Keratinocyte (primary cell): ENCODE measurements at regions not wholly inside any gene's neighbourhood (a gene's known extent, or its start where the extent isn't known, plus 50 kb on each side); places are given as distances from the start of the nearest gene placed in this dataset.

ENCODE experiments used
- DNase-seq: peaks from one replicate; pipeline ENCODE4 v3.0.0-alpha.2; 2011; ENCODE audit warnings: low read depth, missing footprints, low spot score
- FAIRE-seq: peaks from 2 replicates; lab custom pipeline; 2011; peaks lifted over from hg19 to GRCh38; lab: Jason Lieb, UNC
- H2AFZ ChIP-seq: 2 replicates; pipeline ENCODE4 v1.6.0; 2012; ENCODE audit warnings: low read length, control low read depth, inconsistent platforms; ENCODE audit not compliant: control insufficient read depth
- H3K27ac ChIP-seq: 2 replicates; pipeline ENCODE4 v1.5.1; 2011; ENCODE audit warnings: low read length; ENCODE audit not compliant: control insufficient read depth, insufficient read depth
- H3K27me3 ChIP-seq: 3 replicates; pipeline ENCODE4 v1.6.0; 2011; ENCODE audit warnings: low read length; ENCODE audit not compliant: control insufficient read depth, insufficient read depth; ENCODE audit errors: extremely low read depth
- H3K36me3 ChIP-seq, 2 experiments: 2 replicates in 1 of 2; 3 replicates in 1 of 2; pipeline ENCODE4 v1.5.1; 2011; ENCODE audit warnings: low read length in 2 of 2, mild to moderate bottlenecking in 1 of 2; ENCODE audit not compliant: control insufficient read depth in 2 of 2, insufficient read depth in 2 of 2; ENCODE audit errors: extremely low read depth in 1 of 2
- H3K4me1 ChIP-seq: 3 replicates; pipeline ENCODE4 v1.5.1; 2011; ENCODE audit warnings: low read length; ENCODE audit not compliant: control insufficient read depth, insufficient read depth; ENCODE audit errors: extremely low read depth
- H3K4me2 ChIP-seq: 3 replicates; pipeline ENCODE4 v1.6.0; 2011; ENCODE audit warnings: low read depth, low read length; ENCODE audit not compliant: control insufficient read depth, insufficient read depth; ENCODE audit errors: extremely low read depth
- H3K4me3 ChIP-seq, 3 experiments: fragments of 200-600 bp in 1 of 3; sonication (generic) in 1 of 3; 2 replicates in 2 of 3; 3 replicates in 1 of 3; pipeline ENCODE4 v1.5.1; 2011 to 2016; ENCODE audit warnings: low read length in 3 of 3, mild to moderate bottlenecking in 3 of 3, control low read depth in 2 of 3, inconsistent platforms in 1 of 3, low read depth in 1 of 3, mixed read lengths in 1 of 3, mixed run types in 1 of 3, moderate library complexity in 1 of 3; ENCODE audit not compliant: control insufficient read depth in 2 of 3, insufficient read depth in 2 of 3; ENCODE audit errors: extremely low read depth in 1 of 3
- H3K79me2 ChIP-seq: 2 replicates; pipeline ENCODE4 v1.6.0; 2012; ENCODE audit warnings: low read length; ENCODE audit not compliant: control insufficient read depth, insufficient read depth
- H3K9ac ChIP-seq: 3 replicates; pipeline ENCODE4 v1.6.0; 2011; ENCODE audit warnings: low read length; ENCODE audit not compliant: control insufficient read depth, insufficient read depth; ENCODE audit errors: extremely low read depth
- H3K9me1 ChIP-seq: 3 replicates; pipeline ENCODE4 v1.6.0; 2011; ENCODE audit warnings: low read length; ENCODE audit not compliant: control insufficient read depth, insufficient read depth; ENCODE audit errors: extremely low read depth
- H3K9me3 ChIP-seq: 2 replicates; pipeline ENCODE4 v1.5.1; 2012; ENCODE audit warnings: low read depth, low read length; ENCODE audit not compliant: control insufficient read depth
- H4K20me1 ChIP-seq: 3 replicates; pipeline ENCODE4 v1.6.0; 2011; ENCODE audit warnings: low read length; ENCODE audit not compliant: control insufficient read depth, insufficient read depth; ENCODE audit errors: extremely low read depth
- EZH2 ChIP-seq: IDR thresholded peaks from one replicate; pipeline ENCODE4 v1.6.1; 2012; ENCODE audit warnings: inconsistent platforms, mild to moderate bottlenecking, low read length, moderate library complexity
- dilution Hi-C: fragments of 300-500 bp; cut with MboI; formaldehyde crosslinking; loops from one replicate; pipeline ENCODE4 v1.7.0; 2020; ENCODE audit warnings: low sequenced_read_pairs; ENCODE audit not compliant: extremely low pct_ligation_motif_present
- TF ChIP-seq, protein P1 (sequence below), 3 experiments: IDR thresholded peaks in 1 of 3; conservative IDR thresholded peaks in 1 of 3; optimal IDR thresholded peaks in 1 of 3; 2 replicates in 2 of 3; 3 replicates in 1 of 3; pipeline versions ENCODE3 to v1.5.1; 2011; ENCODE audit warnings: low read length in 3 of 3, mild to moderate bottlenecking in 3 of 3, moderate library complexity in 2 of 3, control low read depth in 1 of 3, inconsistent platforms in 1 of 3; ENCODE audit not compliant: insufficient read depth in 2 of 3; ENCODE audit errors: extremely low read depth in 1 of 3

DNA sequence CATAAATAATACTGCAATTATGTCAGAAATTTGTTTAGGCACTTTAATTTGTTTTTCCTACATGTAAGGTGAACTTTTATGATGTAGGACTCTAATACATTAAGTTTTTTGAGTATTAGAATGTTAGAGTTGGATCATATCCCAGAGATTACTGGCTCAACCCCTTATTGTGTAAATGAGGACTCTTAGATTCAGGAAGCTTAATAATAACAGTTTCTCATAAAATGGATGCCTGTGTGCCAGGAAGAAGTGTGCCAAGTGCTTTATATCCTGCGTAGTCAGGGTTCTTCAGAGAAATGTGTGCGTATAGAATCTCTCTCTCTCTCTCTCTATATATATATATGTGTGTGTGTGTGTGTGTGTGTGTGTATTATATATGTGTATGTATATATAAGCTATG lies 388.5 kb downstream of the CAAP1 start:
- Histone ChIP-seq H3K4me2 (no peak overlapping the region), H3K36me3 (no peaks in the 10 kb centered on the region), H3K27ac (no peak overlapping the region), H3K9me1 (no peaks in the 10 kb centered on the region), H3K4me1 (no peaks in the 10 kb centered on the region), H3K9me3 (no peaks in the 10 kb centered on the region), H2AFZ (no peak overlapping the region), H3K4me3 (no peak overlapping the region), H3K79me2 (no peaks in the 10 kb centered on the region), H4K20me1 (no peaks in the 10 kb centered on the region), H3K27me3 (no peaks in the 10 kb centered on the region), H3K9ac (no peak overlapping the region)
- TF ChIP-seq, protein P1, sequence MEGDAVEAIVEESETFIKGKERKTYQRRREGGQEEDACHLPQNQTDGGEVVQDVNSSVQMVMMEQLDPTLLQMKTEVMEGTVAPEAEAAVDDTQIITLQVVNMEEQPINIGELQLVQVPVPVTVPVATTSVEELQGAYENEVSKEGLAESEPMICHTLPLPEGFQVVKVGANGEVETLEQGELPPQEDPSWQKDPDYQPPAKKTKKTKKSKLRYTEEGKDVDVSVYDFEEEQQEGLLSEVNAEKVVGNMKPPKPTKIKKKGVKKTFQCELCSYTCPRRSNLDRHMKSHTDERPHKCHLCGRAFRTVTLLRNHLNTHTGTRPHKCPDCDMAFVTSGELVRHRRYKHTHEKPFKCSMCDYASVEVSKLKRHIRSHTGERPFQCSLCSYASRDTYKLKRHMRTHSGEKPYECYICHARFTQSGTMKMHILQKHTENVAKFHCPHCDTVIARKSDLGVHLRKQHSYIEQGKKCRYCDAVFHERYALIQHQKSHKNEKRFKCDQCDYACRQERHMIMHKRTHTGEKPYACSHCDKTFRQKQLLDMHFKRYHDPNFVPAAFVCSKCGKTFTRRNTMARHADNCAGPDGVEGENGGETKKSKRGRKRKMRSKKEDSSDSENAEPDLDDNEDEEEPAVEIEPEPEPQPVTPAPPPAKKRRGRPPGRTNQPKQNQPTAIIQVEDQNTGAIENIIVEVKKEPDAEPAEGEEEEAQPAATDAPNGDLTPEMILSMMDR (optimal IDR thresholded peaks at IDR 0.05 in 1 of 3, IDR thresholded peaks at IDR 0.05 in 1 of 3, conservative IDR thresholded peaks at IDR 0.05 in 1 of 3; ENCODE audit: extremely low read depth in 1 of 3, insufficient read depth in 2 of 3, low read length in 3 of 3) = no peak
- no peak for TF ChIP-seq EZH2
- dilution Hi-C loops = no loop called here
- FAIRE-seq (no peak), DNase-seq (no peak)

DNA sequence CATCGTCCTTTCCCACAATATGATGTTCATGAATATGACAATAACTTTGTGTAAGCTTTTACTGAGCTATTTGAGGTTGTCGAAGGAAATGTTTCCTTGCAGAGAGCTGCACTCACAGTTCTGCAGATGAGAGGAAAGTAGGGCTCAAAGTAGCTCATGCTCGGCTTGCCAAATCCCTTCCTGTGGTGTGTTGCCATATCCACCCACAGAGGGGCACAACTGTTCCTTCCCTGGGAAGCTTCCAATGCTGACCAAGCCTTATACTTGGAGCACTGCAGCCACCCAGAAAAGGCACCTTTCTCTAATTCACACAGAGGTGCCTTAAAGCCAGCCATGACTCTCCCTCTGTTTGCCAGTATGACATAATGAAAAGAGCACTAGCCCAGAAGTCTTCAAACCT lies 390.3 kb downstream of the CAAP1 start:
- Histone ChIP-seq H2AFZ (no peak overlapping the region), H3K9me1 (no peaks in the 10 kb centered on the region), H3K79me2 (no peaks in the 10 kb centered on the region), H3K4me3 (no peak overlapping the region), H3K27ac (no peak overlapping the region), H3K4me2 (no peak overlapping the region), H4K20me1 (no peaks in the 10 kb centered on the region), H3K36me3 (no peaks in the 10 kb centered on the region), H3K27me3 (no peaks in the 10 kb centered on the region), H3K4me1 (no peaks in the 10 kb centered on the region), H3K9me3 (no peaks in the 10 kb centered on the region), H3K9ac (no peak overlapping the region)
- DNase-seq (no peak), FAIRE-seq (no peak)
- TF ChIP-seq, protein P1 (optimal IDR thresholded peaks at IDR 0.05 in 1 of 3, IDR thresholded peaks at IDR 0.05 in 1 of 3, conservative IDR thresholded peaks at IDR 0.05 in 1 of 3; ENCODE audit: extremely low read depth in 1 of 3, insufficient read depth in 2 of 3, low read length in 3 of 3) = no peak
- TF ChIP-seq EZH2 = no peak
- dilution Hi-C loops = no loop called here
